ENCODE measurements at regions not wholly inside any gene's neighbourhood (a gene's known extent, or its start where the extent isn't known, plus 50 kb on each side); places are given as distances from the start of the nearest gene placed in this dataset.

DNA sequence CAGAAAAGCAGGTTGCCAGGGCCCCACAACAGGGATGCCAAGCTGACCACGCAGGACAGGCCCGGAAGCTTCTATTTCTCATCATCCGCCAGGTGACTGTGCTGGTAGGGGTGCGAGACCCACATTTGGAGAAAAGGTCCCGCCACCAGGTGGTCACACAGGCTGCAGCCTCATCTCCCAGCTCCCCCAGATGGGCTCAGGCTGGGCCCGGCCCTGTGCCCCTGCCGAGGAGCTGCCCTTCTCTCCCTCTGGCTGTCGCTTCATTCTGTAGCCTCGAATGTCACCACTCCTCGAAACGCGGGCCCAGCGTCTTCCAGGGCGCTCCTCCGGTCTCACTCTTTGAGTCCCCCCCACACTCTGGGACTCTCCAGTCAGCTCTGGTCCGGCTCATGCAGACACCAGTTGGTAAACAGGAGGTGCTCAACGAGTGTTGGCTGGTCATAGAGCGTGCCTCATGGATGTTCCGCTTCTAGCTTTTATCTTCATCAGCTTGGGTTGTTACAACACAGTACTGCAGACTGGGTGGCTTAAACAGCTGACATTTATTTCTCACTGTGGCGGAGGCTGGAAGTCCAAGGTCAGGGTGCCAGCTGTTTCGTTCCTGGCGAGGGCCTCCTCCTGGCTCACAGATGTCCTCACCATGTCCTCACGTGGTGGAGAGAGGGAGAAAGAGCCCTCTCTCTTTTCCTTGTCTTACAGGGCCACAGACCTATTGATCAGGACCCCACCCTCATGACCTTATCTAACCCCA is 87.1 kb downstream of the TEX29 start:
- Histone ChIP-seq H3K36me3 (no peaks in the 10 kb centered on the region), H3K9me3 (no peaks in the 10 kb centered on the region), H3K4me1 (no peaks in the 10 kb centered on the region), H3K4me3 (no peak overlapping the region), H3K27me3 (replicated peaks in 1 of 7) (peaks cover 0 to 54% (median 0%) of the 10 kb centered on the region in 7 donors), H3K27ac (no peak overlapping the region)
- intact Hi-C loops (cut with DNase I; ENCODE audit: low total_unique reads): no loop called here
- 81 to 92% (median 88%) methylated on average over 22 to 23 of the region's 23 CpGs for WGBS, 5 donors
- TF ChIP-seq, protein P1, sequence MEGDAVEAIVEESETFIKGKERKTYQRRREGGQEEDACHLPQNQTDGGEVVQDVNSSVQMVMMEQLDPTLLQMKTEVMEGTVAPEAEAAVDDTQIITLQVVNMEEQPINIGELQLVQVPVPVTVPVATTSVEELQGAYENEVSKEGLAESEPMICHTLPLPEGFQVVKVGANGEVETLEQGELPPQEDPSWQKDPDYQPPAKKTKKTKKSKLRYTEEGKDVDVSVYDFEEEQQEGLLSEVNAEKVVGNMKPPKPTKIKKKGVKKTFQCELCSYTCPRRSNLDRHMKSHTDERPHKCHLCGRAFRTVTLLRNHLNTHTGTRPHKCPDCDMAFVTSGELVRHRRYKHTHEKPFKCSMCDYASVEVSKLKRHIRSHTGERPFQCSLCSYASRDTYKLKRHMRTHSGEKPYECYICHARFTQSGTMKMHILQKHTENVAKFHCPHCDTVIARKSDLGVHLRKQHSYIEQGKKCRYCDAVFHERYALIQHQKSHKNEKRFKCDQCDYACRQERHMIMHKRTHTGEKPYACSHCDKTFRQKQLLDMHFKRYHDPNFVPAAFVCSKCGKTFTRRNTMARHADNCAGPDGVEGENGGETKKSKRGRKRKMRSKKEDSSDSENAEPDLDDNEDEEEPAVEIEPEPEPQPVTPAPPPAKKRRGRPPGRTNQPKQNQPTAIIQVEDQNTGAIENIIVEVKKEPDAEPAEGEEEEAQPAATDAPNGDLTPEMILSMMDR (IDR thresholded peaks at IDR 0.05 in 8 of 11, conservative IDR thresholded peaks at IDR 0.05 in 3 of 11): no peak
- TF ChIP-seq POLR2AphosphoS5 (IDR thresholded peaks at IDR 0.05): no peak
- no peak for TF ChIP-seq POLR2A (IDR thresholded peaks at IDR 0.05)
- DNase-seq: peak; percentile 45

DNA sequence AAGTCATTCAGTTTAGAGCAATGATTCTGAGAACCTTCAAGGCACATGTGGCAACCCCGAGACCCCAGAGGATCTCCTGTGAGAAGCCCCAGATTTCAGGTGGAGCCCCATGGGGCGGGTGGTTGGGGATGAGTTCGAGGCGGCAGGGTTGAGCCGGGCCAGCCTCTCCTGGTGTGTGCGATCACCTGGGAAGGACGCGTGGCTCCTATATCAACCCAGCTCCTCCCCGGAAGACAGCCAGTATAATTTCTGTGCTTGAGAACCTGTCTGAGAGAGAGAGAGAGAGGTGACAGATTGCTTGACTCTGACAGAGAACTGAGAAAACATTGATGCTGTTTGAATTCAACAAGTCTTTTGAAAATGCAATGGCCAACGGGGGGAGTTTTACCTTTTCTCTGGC is 89.0 kb downstream of the TEX29 start:
- Histone ChIP-seq H3K4me3 (no peak overlapping the region), H3K27me3 (replicated peaks in 1 of 7) (peaks cover 0 to 55% (median 0%) of the 10 kb centered on the region in 7 donors), H3K36me3 (no peaks in the 10 kb centered on the region), H3K9me3 (no peaks in the 10 kb centered on the region), H3K27ac (no peak overlapping the region), H3K4me1 (no peaks in the 10 kb centered on the region)
- TF ChIP-seq, protein P1 (IDR thresholded peaks at IDR 0.05 in 8 of 11, conservative IDR thresholded peaks at IDR 0.05 in 3 of 11): no peak
- TF ChIP-seq POLR2A (IDR thresholded peaks at IDR 0.05) (no peak), POLR2AphosphoS5 (IDR thresholded peaks at IDR 0.05) (no peak)
- 82 to 89% (median 86%) methylated on average over 10 of the region's 10 CpGs for WGBS, 5 donors
- intact Hi-C loops (cut with DNase I; ENCODE audit: low total_unique reads): no loop called here
- DNase-seq: no peak

DNA sequence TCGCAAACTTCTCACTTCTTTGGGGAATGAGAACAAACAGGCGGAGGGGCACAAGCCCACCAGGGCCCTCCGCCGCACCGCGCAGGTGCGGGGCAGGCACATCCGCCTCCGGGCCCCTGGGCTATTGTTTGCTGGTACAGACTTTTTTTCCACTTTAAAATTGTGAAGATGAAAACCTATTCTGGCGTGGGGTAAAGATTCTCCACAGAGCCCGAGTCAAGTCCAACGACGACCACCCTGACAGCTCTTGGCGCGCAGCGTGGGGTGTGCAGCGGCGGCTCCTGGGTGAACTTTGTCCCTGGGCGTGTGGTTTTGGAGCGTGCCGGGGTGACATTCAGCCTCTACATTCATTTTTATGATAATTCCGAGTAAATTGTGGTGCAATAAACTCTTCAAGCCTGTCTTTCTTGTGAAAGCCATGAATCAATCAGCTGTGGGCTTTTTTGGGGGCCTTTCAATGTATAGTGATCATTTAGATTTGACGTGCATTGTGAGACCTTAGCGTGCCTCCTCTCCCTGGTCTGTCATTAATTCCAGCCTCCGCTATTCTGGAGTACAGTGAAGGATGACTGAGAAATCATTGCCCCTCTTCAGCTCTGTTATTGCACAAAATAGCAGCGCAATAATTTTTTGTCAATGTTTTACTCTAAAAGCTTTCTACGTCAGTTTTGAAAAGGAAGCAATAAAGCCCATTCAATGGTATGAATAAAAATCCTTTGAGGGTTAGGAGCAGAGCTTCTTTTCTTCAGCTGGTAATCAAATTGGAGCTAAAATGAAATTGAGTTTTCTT is 90.0 kb downstream of the TEX29 start:
- Histone ChIP-seq H3K9me3 (no peaks in the 10 kb centered on the region), H3K27ac (no peak overlapping the region), H3K36me3 (no peaks in the 10 kb centered on the region), H3K4me1 (no peaks in the 10 kb centered on the region), H3K4me3 (no peak overlapping the region), H3K27me3 (replicated peaks in 1 of 7) (peaks cover 0 to 49% (median 0%) of the 10 kb centered on the region in 7 donors)
- intact Hi-C loops (cut with DNase I; ENCODE audit: low total_unique reads): no loop called here
- no peak for DNase-seq
- WGBS, 5 donors: 83 to 91% (median 86%) methylated on average over 26 to 27 of the region's 27 CpGs
- TF ChIP-seq POLR2AphosphoS5 (IDR thresholded peaks at IDR 0.05) (no peak), POLR2A (IDR thresholded peaks at IDR 0.05) (no peak)
- TF ChIP-seq, protein P1 (IDR thresholded peaks at IDR 0.05 in 8 of 11, conservative IDR thresholded peaks at IDR 0.05 in 3 of 11): no peak

Measured in spleen (tissue), 11 donors.